DMS 273 treated with DMSO at 0.1 percent for 48 hours (cell line): ENCODE measurements at regions not wholly inside any gene's neighbourhood (a gene's known extent, or its start where the extent isn't known, plus 50 kb on each side); places are given as distances from the start of the nearest gene placed in this dataset.
"Not testable (repeated sequence)": the region's sequence is repeated elsewhere in the genome, so short reads cannot be mapped to it uniquely, and the experiment has no call there.

Experiments used
- DNase-seq: peaks from one replicate; lab custom pipeline; 2025; lab: John Stamatoyannopoulos, UW

- no peak for DNase-seq
These were observed 124.3 kb upstream of the SPRED1 start for GRCh38 chr15:38128341-38128781.

GRCh38 chr15:38128921-38129320 is 123.7 kb upstream of the SPRED1 start:
- no peak for DNase-seq

GRCh38 chr15:38129531-38130204 is 123.0 kb upstream of the SPRED1 start:
- DNase-seq, result peak; percentile 0

- DNase-seq, result no peak
These were observed 122.5 kb upstream of the SPRED1 start for GRCh38 chr15:38130205-38130567.

GRCh38 chr15:38130740-38131498 is 121.7 kb upstream of the SPRED1 start:
- no peak for DNase-seq

- no peak for DNase-seq
These were observed 118.4 kb upstream of the SPRED1 start for GRCh38 chr15:38134252-38134651.

- DNase-seq, result not testable (repeated sequence)
These were observed 110.4 kb upstream of the SPRED1 start for GRCh38 chr15:38142195-38142594.

- DNase-seq, result no peak
These were observed 107.7 kb upstream of the SPRED1 start for GRCh38 chr15:38144921-38145320.

GRCh38 chr15:38145651-38146111 is 107.0 kb upstream of the SPRED1 start:
- DNase-seq, result no peak

- DNase-seq, result no peak
These were observed 105.4 kb upstream of the SPRED1 start for GRCh38 chr15:38147246-38147645.

GRCh38 chr15:38148471-38148870 is 104.2 kb upstream of the SPRED1 start:
- DNase-seq, result no peak

GRCh38 chr15:38149315-38149714 is 103.3 kb upstream of the SPRED1 start:
- no peak for DNase-seq

- no peak for DNase-seq
These were observed 102.5 kb upstream of the SPRED1 start for GRCh38 chr15:38150148-38150547.

GRCh38 chr15:38150794-38151193 is 101.8 kb upstream of the SPRED1 start:
- DNase-seq, result no peak

- DNase-seq, result no peak
These were observed 98.9 kb upstream of the SPRED1 start for GRCh38 chr15:38153781-38154180.

- no peak for DNase-seq
These were observed 98.4 kb upstream of the SPRED1 start for GRCh38 chr15:38154255-38154654.

- DNase-seq, result no peak
These were observed 97.8 kb upstream of the SPRED1 start for GRCh38 chr15:38154837-38155236.

GRCh38 chr15:38163658-38164057 is 89.0 kb upstream of the SPRED1 start:
- no peak for DNase-seq

GRCh38 chr15:38164061-38164460 is 88.6 kb upstream of the SPRED1 start:
- DNase-seq, result no peak

GRCh38 chr15:38164507-38164906 is 88.1 kb upstream of the SPRED1 start:
- no peak for DNase-seq

GRCh38 chr15:38168467-38169070 is 84.1 kb upstream of the SPRED1 start:
- no peak for DNase-seq

GRCh38 chr15:38171973-38172372 is 80.7 kb upstream of the SPRED1 start:
- DNase-seq, result no peak

GRCh38 chr15:38174691-38175090 is 77.9 kb upstream of the SPRED1 start:
- DNase-seq, result no peak
